Uterus (tissue), 2 donors: ENCODE measurements at regions not wholly inside any gene's neighbourhood (a gene's known extent, or its start where the extent isn't known, plus 50 kb on each side); places are given as distances from the start of the nearest gene placed in this dataset.

Experiments
- POLR2A ChIP-seq, 2 donors: fragments of 450-650 bp; IDR thresholded peaks; one replicate each; pipeline ENCODE4 v1.6.1; 2016; ENCODE audit warnings: antibody characterized with exemption in 2 of 2, mild to moderate bottlenecking in 1 of 2, moderate library complexity in 1 of 2
- TF ChIP-seq, protein P1 (sequence below), 4 experiments: fragments of 200-600 bp in 2 of 4; fragments of 450-650 bp in 2 of 4; sonication (generic) in 2 of 4; IDR thresholded peaks; one replicate each; pipeline ENCODE4 v1.5.1; 2016 to 2019; ENCODE audit warnings: antibody characterized with exemption in 4 of 4, mild to moderate bottlenecking in 2 of 4, moderate library complexity in 1 of 4

DNA sequence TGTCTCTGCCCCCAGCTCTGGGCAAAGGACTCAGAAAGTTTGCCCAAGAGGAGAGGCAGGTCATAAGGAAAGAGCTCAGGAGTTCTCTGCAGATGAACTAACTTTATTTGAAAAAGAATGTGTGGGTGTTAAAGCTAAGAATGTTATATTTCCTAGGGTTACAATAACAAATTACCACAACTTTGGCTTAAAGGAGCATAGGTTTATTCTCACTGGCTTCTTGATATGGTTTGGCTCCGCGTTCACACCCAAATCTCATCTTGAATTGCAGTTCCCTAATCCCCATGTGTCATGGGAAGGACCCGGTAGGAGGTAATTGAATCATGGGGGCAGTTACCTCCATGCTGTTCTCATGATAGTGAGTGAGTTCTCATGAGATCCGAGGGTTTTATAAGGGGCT is 383.7 kb upstream of the CFAP20DC start:
- TF ChIP-seq, protein P1, sequence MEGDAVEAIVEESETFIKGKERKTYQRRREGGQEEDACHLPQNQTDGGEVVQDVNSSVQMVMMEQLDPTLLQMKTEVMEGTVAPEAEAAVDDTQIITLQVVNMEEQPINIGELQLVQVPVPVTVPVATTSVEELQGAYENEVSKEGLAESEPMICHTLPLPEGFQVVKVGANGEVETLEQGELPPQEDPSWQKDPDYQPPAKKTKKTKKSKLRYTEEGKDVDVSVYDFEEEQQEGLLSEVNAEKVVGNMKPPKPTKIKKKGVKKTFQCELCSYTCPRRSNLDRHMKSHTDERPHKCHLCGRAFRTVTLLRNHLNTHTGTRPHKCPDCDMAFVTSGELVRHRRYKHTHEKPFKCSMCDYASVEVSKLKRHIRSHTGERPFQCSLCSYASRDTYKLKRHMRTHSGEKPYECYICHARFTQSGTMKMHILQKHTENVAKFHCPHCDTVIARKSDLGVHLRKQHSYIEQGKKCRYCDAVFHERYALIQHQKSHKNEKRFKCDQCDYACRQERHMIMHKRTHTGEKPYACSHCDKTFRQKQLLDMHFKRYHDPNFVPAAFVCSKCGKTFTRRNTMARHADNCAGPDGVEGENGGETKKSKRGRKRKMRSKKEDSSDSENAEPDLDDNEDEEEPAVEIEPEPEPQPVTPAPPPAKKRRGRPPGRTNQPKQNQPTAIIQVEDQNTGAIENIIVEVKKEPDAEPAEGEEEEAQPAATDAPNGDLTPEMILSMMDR (IDR thresholded peaks at IDR 0.05), result no peak
- TF ChIP-seq POLR2A (IDR thresholded peaks at IDR 0.05), result no peak
